ENCODE measurements at regions not wholly inside any gene's neighbourhood (a gene's known extent, or its start where the extent isn't known, plus 50 kb on each side); places are given as distances from the start of the nearest gene placed in this dataset.

- H3K9me3 Mint-ChIP-seq, result no peaks in the 10 kb centered on the region
- H3K4me3 Mint-ChIP-seq, result no peak overlapping the region
- DNase-seq (ENCODE audit: low spot score in 2 of 2, unreplicated experiment in 2 of 2), result no peak
- no peaks in the 10 kb centered on the region for H3K36me3 Mint-ChIP-seq
- no peak for TF ChIP-seq CTCF (IDR thresholded peaks at IDR 0.05; ENCODE audit: unreplicated experiment)
- H3K27ac Mint-ChIP-seq, result no peak overlapping the region
- H3K4me1 Mint-ChIP-seq, result peaks cover 37% of the 10 kb centered on the region
- no peaks in the 10 kb centered on the region for H3K27me3 Mint-ChIP-seq (ENCODE audit: low read depth)
Measured at GRCh38 chr21:27369978-27370571, 403.2 kb upstream of the ADAMTS5 start.

GRCh38 chr21:27369234-27369633 is 402.3 kb upstream of the ADAMTS5 start:
- Mint-ChIP-seq H3K27ac (no peak overlapping the region), H3K27me3 (ENCODE audit: low read depth) (no peaks in the 10 kb centered on the region), H3K9me3 (no peaks in the 10 kb centered on the region)

GRCh38 chr21:27366646-27367235 is 399.9 kb upstream of the ADAMTS5 start:
- Mint-ChIP-seq H3K9me3 (no peaks in the 10 kb centered on the region), H3K4me3 (no peak overlapping the region), H3K27me3 (ENCODE audit: low read depth) (no peaks in the 10 kb centered on the region), H3K27ac (no peak overlapping the region), H3K4me1 (peaks cover 19% of the 10 kb centered on the region), H3K36me3 (no peaks in the 10 kb centered on the region)
- no peak for DNase-seq (ENCODE audit: low spot score in 2 of 2, unreplicated experiment in 2 of 2)
- no peak for TF ChIP-seq CTCF (IDR thresholded peaks at IDR 0.05; ENCODE audit: unreplicated experiment)

More at GRCh38 chr21:27369234-27369633, 402.3 kb upstream of the ADAMTS5 start:
- peaks cover 35% of the 10 kb centered on the region for H3K4me1 Mint-ChIP-seq
- no peak overlapping the region for H3K4me3 Mint-ChIP-seq
- no peaks in the 10 kb centered on the region for H3K36me3 Mint-ChIP-seq
- no peak for TF ChIP-seq CTCF (IDR thresholded peaks at IDR 0.05; ENCODE audit: unreplicated experiment)
- DNase-seq (ENCODE audit: low spot score in 2 of 2, unreplicated experiment in 2 of 2), result no peak

GRCh38 chr21:27366036-27366435 is 399.1 kb upstream of the ADAMTS5 start:
- Mint-ChIP-seq H3K27me3 (ENCODE audit: low read depth) (no peaks in the 10 kb centered on the region), H3K27ac (no peak overlapping the region), H3K4me3 (no peak overlapping the region), H3K9me3 (no peaks in the 10 kb centered on the region), H3K36me3 (no peaks in the 10 kb centered on the region), H3K4me1 (peaks cover 12% of the 10 kb centered on the region)
- no peak for TF ChIP-seq CTCF (IDR thresholded peaks at IDR 0.05; ENCODE audit: unreplicated experiment)
- DNase-seq (ENCODE audit: low spot score in 2 of 2, unreplicated experiment in 2 of 2), result no peak

GRCh38 chr21:27365394-27365793 is 398.5 kb upstream of the ADAMTS5 start:
- Mint-ChIP-seq H3K4me1 (peaks cover 6% of the 10 kb centered on the region), H3K4me3 (no peak overlapping the region), H3K9me3 (peaks cover 2% of the 10 kb centered on the region), H3K27me3 (ENCODE audit: low read depth) (no peaks in the 10 kb centered on the region), H3K27ac (no peak overlapping the region), H3K36me3 (no peaks in the 10 kb centered on the region)
- DNase-seq (ENCODE audit: low spot score in 2 of 2, unreplicated experiment in 2 of 2), result no peak
- TF ChIP-seq CTCF (IDR thresholded peaks at IDR 0.05; ENCODE audit: unreplicated experiment), result no peak

All from mesothelial cell of epicardium (in vitro differentiated cells).